GM18868 (cell line): ENCODE measurements at regions not wholly inside any gene's neighbourhood (a gene's known extent, or its start where the extent isn't known, plus 50 kb on each side); places are given as distances from the start of the nearest gene placed in this dataset.

Experiments
- ATAC-seq: cut with Tn5 transposase; IDR thresholded peaks from one replicate; pipeline ENCODE4 v1.9.1; 2021; ENCODE audit warnings: mild to moderate bottlenecking, moderate library complexity; ENCODE audit not compliant: unreplicated experiment

DNA sequence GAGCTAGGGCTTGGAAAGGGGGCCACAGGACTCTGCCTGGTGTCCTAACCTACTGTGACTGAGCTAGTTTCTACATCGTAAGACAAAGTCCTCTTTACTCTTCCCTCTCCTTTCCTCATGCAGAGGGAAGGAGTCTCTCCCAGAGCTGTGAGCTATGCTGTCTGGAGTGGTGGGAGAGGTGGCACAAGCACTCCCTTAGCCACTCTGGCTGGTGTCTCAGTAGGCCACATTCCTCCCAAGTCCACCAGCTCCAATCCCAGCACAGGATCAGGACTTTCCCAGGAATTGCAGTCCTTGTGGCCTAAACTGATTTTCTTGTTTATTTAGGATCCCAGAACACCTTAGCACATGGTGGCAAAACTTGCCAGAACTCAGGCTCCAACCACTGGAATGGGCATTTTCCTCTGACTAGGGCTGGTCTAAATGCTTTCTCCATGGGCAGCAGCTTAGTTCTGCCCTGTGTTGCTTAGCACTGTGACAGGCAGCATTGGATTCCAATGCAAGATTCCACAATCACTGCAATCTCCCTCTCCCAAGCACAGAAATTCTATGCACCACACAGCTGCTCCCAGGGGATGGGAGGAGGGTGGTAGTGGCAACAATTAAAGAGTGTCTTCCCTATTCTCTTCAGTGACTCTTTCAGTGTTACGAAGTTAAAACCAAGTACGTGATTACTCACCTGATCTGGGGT lies 733.3 kb downstream of the HACE1 start:
- no peak for ATAC-seq

DNA sequence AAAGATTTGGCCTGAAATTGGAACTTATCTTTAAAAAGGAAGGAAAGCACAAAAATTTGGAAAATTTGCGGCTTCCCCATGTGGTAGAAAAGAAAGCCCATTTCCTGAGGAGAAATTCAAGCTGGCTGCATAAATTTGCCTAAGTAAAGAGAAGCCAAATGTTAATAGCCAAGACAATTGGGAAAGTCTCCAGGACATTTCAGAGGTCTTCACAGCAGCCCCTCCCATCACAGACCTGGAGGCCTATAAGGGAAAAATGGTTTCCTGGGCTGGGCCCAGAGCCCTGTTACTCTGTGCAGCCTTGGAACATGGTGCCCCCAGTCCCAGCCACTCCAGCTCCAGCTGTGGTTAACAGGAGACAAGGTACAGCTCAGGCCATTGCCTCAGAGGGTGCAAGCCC lies 736.5 kb downstream of the HACE1 start:
- ATAC-seq = no peak

DNA sequence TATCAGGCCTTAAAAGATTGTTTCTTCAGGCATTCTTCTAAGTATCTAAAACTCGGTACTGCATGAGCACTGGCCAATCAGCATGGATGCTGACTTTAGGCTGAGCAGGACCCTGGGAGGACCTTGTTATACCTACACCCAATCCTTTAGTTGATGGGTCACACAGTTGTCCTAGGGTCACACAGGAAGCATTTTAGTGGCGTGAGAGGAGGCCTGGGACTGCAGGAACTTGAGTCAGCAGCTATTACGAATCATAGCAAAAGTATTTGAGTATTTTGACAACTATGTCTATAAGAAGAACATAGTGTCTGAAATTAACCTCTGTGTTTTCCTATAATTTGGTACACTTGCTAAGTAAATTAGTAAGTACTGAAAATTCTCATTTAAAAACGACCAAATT lies 741.4 kb downstream of the HACE1 start:
- no peak for ATAC-seq

DNA sequence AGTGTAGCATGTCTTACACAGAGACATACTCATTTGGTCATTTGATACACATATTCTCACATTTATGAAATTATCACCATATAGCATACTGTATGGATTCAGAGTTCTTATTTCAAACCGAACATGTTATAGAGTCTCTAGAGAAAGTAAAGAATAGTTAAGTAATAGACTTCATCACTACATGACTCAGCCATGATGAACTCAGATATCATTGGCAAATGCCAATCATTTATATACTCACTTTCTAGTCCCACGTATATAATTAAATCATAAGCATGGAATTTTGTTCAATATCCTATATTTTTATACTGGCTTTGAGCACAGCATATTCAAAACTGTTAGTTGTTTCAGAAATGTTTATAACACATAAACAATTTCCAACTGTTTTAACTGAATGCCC lies 749.9 kb downstream of the HACE1 start:
- ATAC-seq = no peak

DNA sequence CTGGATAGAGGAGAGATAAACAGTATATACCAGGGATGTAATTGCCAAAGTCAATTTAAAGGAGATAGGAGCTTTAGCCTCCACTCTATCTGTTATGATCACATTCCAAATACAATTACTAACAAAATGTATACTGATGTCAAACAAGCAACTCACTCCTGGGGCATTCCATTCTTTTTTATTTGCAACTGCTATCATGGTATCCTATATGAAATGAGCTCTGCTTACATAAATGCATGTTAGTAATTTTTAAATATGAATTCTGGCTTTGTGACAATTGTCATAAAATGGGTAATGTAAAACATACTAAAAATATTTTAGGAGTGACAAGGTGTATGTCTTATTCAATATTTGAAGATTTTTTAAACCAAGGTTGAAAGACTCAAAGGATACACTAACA lies 751.1 kb downstream of the HACE1 start:
- ATAC-seq = no peak

DNA sequence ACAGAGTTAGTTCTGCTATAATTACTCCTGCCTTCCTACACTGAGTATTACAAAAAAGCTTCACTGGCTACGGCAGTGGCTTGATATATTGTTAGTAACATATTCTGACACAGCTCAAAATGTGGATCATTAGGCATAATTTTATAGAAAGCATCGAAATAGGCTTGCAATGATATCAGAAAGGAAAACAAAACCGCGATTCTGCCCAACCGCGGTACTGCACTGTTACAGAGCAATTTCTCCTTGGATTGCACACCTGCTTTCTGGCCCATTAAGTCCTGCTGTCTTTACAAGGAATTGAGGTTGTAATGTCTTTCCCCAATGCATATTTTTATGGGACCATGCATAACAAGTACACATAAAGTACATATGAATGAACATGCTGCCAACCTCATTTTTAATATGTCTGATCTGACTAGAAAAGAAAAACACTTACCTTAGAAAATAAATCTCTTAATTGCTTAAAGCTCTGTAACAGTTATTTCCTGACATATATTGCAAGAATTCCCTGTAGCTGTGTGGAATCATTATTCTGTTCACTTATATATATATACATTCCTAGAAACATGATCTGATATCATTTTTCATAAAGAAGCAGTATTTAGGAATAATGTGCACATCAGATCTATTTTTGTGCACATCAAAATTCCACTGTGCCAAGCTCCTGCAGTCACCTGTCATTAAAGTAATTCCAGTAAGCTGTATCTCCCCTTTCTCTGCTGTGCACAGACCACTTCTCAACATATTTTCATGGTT lies 763.9 kb downstream of the HACE1 start:
- ATAC-seq = no peak

DNA sequence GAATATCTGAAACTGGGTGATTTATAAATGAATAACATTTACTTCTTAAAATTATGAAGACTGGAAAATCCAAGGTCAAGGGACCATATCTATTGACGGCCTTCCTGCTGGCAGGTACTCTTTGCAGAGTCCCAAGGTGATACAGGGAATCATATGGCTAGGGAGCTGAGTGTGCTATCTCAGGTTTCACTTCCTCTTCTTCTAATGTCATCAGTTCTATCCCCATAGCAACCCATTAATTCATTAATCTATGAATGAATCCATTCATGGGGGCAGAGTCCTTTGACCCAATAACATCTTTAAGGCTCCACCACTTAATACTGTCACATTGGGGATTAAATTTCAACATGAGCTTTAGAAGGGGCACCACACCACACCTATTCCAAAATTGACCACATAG lies 772.0 kb downstream of the HACE1 start:
- ATAC-seq = no peak

DNA sequence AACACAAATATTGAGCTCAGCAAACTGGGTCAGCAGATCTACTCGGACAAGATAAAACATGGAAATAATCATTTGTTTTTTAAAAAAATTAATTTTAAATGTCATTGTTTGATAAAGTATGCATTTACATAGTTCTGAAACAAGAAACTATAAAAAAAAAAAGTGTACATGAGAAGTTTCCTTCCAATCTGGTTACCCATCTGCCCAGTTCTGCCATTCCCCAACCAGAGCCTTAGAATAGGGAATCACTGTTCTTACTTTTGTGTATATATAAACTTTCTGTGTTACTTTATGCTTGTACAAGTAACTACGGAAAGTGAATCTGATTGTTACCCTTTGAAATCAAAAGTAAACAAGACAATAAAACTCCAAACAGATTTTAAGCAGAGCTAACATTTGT lies 791.4 kb downstream of the HACE1 start:
- no peak for ATAC-seq

DNA sequence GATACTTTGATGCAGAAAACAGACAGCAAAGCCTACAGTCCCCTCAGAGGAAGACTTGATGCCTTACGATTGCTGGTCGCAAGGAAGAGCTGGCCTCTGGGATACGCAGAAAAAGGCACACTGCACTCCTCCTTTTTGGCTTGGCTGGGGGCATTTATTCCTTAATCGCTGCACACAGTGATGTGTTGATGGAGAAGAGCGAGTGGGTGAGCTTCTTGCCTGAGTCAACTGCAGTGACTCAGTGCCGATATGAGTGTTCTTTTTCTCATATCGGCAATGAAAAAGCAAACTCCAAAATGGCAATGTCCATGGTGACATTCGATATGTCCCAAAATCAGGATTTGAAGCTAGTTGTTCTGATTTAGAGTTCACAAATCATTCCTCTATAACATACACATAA lies 794.8 kb downstream of the HACE1 start:
- no peak for ATAC-seq

DNA sequence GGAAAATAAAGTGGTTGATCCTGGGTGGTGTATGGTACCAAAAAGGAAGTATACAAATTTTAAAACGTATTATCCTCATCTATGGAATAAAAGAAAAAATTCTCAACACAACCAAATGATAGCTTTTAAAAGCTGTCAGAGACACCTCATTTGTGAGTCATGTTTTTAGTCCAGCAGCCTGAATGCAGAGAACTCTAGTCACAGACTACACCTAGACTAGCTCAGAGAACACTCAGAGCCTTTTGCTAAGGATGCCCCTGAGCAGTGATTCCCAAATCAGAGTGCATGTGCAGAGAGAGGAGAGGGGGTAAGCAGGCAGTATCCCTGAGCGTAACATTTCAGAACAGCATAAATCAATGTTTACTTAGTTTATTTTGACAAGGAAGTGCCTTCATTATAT lies 809.3 kb downstream of the HACE1 start:
- ATAC-seq = no peak

DNA sequence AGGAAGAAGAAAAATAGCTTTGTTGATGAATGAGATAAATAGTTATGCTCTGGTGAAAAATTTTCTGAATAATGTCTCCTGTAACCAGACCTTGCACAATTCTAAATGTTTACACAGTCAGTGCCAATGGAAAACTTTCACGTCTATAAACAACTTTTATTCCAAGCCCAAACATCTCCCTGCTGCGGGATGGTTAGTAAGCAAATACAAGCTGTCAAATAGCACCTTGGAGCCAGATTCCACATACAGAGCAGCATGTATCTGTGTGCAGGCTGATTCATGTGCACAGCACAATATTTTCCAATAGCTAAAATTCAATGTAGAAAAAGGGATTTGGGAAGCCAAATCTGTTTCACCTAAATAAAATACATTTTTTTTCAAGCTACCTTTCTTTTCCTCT lies 813.3 kb downstream of the HACE1 start:
- no peak for ATAC-seq

DNA sequence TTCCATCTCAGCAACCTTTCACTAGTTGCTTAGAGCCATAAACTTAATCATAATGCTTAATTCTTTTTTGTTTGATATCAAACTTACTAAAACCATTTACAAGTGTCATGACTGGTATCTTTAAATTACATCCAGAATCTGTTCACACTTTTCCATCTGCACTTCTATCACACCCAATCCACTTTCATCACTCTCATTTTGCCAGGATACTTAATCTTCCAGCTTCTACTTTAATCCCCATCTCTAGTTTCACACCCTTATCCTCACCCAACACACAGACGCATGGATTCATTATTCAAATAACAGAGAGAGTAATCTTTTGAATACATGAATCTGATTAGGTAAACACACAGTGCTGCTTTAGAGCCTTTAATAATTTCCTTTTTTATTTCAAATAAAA lies 828.4 kb downstream of the HACE1 start:
- ATAC-seq = no peak

DNA sequence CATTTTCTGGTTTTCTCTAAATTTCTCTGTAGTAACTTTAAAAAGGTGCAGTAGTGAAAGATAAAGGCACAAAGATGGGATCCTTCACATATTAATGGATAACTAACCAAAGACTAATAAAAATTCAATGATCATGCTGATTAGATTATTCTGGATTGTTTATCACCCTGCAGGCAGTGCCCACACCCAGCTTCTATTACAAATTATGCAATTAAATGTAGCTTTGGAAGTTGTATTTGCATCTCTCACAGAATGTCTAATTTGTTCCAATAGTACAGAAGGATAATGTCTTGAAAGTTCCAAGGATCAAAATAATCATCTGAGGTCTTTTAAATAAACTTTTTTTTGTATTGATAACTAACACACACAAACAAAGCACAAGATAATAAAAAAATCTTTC lies 837.6 kb downstream of the HACE1 start:
- ATAC-seq = no peak

DNA sequence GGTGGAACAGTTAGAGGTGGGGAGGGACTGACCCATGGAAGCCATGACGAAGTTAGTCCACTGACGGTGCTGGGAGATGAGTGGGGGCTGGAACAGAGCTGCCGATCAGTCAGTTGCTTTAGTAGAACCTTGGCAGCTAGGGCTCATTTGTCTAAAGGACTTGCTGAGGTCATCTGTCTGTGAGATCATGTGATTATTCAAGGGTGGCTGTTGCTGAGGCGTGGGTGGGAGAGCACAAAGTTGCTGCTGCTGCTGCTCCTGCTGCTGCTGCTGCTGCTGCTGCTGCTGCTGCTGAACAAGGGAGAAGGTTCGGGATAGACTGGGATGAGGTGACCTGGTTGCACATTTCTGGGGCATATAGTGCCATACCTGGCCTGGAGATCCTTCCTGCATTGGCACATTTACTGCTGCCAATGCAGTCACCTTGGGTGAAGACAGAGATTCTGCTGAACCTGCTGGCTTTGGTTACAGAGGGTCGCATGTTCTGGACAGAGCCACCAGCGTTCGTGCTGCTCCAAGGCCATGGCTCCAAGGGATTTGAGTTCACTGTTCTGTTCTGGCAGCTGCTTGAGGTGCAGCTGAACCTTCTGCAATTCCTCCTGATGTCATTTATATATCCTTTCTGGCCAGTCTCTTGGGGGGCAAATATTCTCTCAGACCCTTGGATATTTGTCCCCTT lies 840.5 kb downstream of the HACE1 start:
- ATAC-seq = no peak

DNA sequence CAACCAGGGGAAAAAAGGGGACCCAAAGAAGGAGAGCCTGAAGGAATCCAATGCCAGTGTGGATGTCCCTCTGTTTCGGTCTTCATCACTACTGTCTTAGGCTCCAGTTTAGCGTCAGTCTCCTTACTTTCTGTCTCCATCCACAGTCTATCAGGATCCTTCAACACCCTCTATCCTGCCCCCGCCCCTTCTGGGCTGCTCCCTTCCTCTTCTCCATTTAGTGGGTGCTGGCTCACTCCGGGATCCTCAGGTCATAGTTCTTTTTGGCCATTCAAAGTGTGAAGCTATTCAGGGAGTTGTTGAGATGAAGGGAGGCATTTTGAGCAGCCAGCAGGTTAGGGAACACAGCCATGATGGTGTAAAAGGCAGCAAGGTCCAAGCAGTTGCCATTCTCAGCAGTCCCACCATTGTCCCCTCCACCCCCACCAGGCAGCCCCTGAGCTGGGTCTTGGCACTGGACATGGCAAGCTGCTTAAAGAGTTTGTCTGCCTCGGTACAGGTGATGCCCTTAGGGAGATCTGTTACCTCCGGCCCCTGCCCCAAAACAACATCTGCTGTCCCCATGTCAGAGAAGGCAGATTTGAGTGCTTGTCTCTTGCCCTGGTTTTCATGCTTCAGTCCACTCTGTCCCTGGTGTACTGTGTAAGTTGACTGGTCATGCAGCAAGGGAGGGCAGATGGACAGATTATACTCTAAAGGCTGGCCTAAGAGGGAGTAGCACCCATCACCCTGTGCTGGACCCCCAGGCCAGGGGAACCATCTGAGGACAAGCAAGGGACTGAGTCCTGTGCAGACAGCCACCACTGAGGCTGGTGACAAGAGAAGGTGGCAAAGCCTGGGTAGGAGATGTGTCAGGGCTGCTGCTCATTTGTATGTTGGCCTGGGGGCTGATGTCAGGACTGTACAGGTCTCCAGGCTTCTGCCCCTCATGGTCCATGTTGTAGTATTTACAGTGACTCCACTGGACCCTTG lies 842.0 kb downstream of the HACE1 start:
- no peak for ATAC-seq

DNA sequence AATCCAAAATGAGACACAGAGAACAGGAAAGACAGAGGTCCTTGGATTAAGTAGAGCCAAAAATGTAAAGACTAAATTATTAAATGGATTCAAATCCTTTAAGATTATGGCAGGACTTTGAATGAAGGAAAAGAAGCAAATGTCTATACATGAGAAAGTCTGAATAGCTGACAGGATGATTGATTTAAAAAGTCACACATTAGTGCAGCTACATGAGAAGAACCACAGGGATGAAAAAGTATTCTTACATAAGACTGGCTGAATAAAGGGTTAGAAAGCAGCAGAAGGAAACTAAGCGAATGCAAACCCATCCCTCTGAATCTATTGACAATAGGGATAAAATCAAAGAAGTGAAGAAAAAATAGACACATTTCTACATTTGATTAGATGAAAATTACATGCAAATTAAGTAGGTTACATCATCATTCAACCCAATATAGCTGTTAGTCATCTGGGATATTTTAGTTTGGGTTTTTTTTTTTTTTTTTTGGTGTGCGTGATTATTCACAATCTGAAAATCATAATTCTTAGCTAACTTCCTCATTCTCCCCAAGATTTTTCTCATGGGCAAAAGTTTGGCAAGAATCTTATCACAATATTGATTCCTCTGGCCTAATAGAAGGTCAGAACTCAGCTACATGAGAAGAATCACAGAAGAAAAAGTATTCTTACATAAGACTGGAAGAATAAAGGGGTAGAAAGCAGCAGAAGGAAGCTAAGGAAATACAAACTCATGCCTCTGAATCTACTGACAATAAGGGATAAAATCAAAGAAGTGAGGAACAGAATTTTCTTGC lies 845.4 kb downstream of the HACE1 start:
- no peak for ATAC-seq

DNA sequence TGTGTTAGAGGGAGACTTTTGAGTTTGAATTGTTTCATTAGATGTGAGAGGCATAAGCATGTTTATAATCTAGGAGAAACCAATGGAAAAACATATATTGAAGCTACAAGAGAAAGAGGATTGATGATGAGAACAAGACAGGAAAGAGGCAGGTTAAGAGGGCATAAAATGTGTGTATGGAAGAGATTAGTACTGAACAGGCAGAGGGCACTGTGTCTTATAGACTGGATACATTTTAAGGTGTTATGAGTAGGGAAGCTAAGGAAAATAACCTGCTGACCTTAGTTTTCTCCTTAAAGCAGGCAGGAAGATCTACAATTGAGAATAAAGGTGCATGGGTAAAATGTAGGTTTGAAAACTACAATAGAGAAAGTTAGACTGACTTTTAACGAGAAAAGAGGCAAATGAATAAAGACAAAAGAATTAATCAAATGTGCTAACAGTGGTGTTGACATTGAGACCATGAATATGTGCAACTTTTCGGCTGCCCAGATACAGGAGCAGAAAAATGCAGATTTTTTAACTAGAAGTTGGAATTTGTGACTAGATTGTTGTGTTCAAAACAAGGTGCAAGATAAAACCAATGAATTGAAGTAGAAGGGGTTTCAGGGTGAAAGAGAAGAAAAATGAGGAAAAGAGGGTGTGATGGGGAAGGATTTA lies 846.3 kb downstream of the HACE1 start:
- no peak for ATAC-seq

DNA sequence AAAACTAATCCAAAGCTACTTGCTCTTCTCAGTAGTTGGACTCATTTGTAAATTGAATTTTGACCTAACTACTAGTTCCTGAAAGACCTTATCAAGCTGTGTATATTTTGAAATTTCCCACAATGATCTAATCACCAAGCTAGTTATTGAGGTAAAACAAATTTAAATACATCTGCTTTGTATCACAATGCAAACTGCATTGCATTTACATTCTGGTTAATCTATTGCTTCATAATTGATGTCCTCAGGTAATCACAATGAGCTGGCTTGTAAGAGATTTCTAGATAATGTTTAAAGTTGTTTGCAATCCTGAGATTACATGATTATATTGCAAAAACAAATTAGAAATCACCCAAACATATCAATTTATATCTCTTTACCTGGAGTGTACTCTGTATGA lies 848.8 kb downstream of the HACE1 start:
- no peak for ATAC-seq

DNA sequence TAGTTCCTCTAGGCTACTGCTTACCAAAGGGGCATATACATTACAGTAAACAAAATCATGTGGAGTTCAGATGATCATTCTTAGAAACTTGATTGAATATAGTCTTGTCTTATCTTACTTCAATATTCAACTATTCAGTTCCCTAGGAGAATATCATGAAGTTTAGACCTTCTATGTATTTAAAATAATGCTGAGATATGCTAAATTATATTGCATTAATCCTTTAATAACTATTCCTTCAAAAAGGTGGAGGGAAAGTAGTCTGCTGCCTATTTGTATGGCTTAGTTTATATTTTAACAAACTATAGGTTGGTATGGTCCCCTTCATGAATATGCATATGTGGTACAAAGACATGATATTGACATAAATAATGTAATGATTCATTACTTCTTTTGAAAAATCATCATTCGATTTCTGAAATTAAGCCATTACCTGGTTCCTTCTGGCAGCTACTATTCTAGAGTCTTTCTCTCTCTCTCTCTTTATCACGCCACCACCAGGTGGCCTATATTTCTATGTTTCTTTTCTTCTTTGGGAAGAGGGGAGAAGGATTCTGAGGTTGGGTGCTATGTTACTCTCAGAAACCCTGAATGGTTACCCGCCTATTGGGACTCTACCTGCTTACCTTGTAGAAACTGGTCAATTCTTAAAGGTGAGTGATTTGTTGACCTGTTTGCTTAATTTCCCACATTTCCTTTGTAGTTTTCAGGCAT lies 855.8 kb downstream of the HACE1 start:
- ATAC-seq = no peak
